ENCODE measurements at regions not wholly inside any gene's neighbourhood (a gene's known extent, or its start where the extent isn't known, plus 50 kb on each side); places are given as distances from the start of the nearest gene placed in this dataset.
A peak's percentile ranks its signal among the peaks of the same experiment; 100 is the strongest.
"Not testable (repeated sequence)": the region's sequence is repeated elsewhere in the genome, so short reads cannot be mapped to it uniquely, and the experiment has no call there.

DNA sequence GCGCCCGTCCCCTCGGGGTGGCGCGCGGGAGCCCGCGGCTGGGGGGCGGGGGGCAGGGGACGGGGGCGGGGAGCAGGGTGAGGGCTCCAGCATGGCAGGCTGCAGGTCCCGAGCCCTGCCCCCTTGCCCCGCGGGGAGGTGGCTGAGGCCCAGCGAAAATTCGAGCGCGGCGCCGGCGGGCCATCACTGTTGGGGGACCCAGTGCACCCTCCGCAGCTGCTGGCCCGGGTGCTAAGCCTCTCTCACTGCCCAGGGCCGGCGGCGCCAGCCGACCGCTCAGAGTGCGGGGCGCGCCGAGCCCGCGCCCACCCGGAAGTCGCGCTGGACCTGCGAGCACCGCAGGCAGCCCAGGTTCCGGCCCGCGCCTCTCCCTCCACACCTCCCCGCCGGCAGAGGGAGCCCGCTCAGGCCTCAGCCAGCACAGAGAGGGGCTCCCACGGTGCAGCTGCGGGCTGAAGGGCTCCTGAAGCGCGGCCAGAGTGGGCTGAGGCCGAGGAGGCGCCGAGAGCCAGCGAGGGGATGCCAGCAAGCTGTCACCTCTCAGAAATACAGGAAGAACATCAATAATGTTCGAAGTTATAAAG is 290.8 kb upstream of the PRSS16 start:
- peak; percentile 64 to 69 for DNase-seq (ENCODE audit: low read depth in 2 of 2)

DNA sequence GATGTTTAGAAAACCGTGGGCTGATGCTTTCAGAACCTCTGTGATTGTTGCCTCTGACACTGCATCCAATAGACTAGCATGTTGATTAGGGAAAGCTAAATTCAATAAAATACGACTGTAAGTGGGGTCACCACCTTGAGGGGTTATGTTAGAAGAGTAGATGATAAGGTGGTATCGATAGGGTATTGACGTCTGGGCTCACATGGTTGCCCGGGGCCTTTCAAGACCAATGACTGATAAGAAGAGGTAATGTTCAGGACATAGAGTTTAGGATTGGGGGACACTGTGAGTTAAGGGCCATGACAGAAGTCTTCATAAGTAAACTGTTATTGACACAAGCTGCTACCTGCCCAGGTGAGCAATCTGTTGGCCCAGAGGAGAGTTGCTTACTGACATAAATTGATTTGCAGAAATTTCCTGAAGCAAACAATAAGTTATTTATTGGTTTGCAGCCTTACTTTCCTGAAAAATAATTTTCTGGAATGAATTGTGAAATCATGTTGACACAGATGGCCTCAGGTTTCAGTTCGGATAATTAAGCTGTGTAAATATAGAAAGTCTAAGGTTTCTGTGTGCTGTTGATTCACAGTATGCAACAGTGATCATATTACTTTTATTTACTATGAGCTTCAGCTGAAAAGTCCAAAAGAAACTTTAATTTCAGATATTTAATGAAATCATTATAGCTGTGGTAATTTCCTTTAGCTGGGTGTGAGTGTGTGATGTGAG is 289.9 kb upstream of the PRSS16 start:
- DNase-seq (ENCODE audit: low read depth in 2 of 2): not testable (repeated sequence)

DNA sequence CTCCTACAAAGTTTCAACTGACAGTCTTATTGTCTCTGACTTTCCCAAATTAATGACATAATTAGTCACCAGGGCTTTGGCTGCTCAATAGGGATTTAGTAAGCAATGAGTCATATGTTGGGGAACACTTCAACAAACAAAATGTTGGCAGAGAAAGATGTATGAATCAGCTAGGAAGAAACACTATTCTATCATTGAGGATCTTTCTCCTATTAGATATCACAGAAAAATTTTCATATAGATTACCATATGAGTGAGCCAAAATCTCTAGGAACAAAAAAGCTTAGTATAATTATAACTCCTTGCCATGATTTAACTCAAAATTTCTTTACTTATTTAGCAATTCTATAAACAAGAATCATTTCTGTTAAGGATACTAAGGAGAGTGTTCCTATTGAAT is 286.3 kb upstream of the PRSS16 start:
- not testable (repeated sequence) for DNase-seq (ENCODE audit: low read depth in 2 of 2)

DNA sequence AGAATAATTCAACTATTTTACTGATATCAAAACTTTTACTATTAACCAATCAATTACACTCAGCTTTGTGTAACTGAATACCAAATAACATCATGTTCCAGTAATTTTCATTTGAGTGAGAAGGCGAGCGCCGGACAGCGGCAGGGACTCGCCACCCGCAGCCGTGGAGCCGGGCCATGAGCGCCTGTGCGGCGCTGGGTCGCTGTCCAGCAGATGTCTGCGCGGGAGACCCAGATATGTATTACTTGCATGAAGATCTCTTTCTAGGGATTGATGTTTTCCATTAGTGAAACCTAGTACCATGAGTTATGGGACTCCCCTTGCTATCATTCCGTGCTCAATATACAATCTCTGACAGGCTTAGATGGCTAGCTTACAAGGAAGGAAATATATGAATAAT is 245.1 kb upstream of the PRSS16 start:
- DNase-seq (ENCODE audit: low read depth in 2 of 2): no peak

DNA sequence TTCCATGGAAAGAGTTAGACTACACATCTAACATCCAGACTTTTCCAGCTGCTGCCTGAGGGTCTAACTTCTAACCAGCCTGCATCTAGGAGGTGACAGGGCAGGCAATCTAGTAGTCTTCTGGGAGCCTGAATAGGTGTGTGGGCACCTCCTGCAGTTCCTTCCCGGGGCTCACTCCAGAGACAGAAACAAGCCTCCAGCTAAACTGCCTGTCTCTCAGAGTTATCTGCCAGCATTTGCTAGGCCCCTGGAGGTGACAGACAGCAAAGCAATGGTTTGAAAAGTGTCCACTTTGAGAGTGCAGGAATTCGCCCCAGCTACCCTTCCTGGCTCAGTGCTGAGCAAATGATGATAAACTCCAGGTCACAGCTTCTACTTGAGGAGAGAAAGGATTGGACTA is 240.5 kb upstream of the PRSS16 start:
- no peak for DNase-seq (ENCODE audit: low read depth in 2 of 2)

DNA sequence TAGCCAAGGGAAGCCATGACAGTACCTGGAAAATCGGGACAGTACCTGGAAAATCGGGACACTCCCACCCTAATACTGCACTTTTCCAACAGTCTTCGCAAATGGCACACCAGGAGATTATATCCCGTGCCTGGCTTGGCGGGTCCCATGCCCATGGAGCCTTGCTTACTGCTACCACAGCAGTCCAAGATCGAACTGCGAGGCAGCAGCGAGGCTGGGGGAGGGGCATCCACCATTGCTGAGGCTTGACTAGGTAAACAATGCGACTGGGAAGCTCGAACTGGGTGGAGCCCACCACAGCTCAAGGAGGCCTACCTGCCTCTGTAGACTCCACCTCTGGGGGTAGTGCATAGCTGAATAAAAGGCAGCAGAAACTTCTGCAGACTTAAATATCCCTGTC is 238.9 kb upstream of the PRSS16 start:
- not testable (repeated sequence) for DNase-seq (ENCODE audit: low read depth in 2 of 2)

DNA sequence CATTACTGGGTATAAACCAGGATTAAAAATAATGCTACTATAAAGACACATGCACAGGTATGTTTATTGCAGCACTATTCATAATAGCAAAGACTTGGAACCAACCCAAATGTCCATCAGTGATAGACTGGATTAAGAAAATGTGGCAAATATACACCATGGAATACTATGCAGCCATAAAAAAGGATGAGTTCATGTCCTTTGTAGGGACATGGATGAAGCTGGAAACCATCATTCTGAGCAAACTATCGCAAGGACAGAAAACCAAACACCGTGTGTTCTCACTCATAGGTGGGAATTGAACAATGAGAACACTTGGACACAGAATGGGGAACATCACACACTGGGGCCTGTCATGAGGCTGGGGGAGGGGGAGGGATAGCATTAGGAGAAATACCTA is 233.4 kb upstream of the PRSS16 start:
- not testable (repeated sequence) for DNase-seq (ENCODE audit: low read depth in 2 of 2)

DNA sequence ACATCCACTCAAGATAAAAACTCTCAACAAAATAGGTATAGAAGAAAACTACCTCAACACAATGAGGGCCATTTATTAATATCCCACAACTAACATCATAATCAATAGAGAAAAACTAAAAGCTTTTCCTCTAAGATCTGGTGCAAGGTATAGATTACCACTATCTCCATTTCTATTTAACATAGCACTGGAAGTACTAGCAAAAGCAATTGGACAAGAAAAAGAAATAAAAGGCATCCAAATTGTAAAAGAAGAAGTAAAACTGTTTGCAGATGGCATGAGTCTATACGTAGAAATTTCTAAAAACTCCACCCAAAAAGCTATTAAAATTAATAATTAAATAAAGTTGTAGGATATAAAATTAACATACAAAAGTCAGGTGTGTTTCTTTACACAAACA is 230.8 kb upstream of the PRSS16 start:
- DNase-seq (ENCODE audit: low read depth in 2 of 2): no peak

DNA sequence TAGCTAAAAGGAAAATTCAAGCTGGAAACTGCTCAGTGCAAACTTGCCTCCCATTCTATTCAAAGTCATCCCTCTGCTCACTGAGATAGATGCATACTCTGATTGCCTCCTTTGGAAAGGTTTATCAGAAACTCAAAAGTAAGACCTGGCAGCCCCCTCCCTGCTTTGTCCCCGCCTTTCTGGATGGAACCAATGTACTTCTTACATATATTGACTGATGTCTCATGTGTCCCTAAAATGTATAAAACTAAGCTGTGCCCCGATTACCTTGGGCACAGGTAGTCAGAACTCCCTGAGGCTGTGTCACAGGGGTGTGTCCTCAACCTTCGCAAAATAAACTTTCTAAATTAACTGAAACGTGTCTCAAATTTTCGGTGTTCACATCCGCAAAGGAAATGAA is 229.1 kb upstream of the PRSS16 start:
- not testable (repeated sequence) for DNase-seq (ENCODE audit: low read depth in 2 of 2)

DNA sequence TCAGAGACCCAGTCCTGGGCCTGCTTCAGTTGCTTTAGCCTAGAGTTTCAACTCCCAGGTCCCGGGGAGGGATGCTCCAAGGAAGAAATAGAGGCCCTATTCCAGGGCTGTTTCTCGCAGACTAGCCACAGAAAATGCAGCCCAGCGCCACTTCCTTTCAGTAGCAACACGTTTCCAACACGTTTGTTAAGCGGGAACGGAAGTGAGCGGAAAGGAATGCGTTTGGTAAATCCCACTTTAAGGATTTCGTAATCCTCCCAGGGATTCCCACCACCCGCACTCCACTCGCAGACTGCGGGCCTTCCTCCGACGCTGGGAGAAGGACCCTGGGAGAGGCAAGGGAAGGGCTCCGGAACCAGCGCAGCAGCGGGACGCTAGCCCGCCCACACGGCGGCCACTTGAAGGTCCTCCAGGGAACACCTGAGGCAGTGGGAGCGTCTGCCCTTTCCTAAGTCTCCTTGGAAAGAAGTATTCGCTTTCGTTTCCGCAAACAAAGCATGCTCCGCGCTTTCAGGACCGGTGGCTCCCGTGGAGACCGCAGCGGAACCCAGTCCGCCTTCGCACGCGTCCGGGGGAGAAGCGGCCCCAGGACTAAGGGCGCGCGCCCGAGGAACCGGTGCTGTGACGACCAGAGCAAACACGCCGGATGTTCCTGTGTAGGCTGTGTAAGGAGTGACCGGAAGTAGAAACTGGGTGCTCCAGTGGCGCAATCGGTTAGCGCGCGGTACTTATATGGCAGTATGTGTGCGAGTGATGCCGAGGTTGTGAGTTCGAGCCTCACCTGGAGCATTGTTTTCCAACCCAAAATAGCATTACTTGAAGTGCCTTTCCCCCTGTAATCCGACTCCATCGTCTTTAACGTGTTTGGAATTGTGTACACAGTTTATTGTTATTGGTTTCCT is 227.6 kb upstream of the PRSS16 start:
- DNase-seq (ENCODE audit: low read depth in 2 of 2): peak; percentile 39 to 52

DNA sequence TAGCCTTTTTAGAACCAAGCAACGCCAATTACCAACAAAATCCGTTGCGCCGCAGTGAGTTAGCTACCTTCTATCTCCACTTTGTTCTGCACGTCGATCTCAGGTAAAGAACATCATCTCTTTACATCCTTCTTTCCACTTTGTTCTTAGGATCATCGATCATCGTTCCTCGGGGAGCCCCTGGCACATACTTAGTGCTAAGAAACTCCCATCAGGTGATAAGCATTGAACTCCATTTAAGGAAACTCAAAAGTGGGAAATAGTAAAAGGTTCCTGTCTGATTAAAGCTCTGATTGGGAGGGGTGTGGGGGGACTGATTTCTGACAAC is 227.0 kb upstream of the PRSS16 start:
- no peak for DNase-seq (ENCODE audit: low read depth in 2 of 2)

DNA sequence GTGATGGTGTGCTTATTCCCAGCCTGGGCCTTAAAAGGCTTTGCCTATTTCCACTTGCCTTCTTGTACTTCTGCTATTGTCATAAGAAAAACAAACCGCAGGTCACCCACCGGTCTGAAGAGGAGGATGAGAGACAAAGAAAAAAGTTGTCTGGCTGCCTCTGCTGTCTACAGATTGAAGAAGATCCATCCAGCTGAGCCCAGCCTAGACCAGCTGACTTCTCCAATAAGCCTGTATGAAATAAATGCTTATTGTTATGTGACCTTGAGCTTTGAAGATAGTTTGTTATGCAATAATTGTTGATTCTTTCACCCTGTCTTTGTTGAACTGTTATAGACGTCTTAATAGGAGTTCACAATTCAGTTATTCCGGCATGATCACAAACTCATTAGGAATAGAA is 223.8 kb upstream of the PRSS16 start:
- DNase-seq (ENCODE audit: low read depth in 2 of 2): no peak

DNA sequence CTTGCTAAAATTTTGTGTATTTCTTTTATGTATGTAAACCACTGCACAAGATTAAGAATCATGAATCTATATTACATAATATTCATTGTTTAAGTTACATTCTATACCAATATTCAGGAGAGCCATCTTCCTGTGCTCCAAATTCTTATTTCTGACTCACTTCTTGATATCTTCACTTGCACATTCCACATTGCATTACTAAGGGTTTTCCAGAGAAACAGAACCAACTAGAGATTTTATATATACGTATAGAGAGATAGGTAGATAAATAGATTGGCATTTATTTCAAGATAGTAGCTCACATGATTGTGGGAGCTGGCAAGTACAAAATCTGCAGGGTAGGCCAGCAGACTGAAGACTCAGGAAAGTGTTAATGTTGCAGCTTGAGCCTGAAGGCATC is 222.2 kb upstream of the PRSS16 start:
- DNase-seq (ENCODE audit: low read depth in 2 of 2): no peak

DNA sequence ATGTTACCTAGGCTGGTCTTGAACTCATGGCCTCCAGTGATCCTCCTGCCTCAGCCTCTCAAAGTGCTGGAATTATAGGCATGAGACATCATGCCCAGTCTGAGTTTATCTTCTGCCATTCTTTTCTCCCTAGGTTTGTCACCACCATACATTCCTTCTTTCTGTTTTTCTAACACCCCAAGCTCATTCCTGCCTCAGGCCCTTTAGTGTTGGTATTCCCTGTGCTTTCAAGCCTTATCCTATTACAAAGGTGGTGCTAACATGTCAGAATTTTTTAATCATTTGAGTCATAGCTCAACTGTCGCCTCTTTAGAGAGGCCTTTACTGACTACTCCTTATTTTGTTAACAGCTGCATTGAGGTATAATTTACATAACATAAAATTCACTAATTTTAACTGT is 221.1 kb upstream of the PRSS16 start:
- no peak for DNase-seq (ENCODE audit: low read depth in 2 of 2)

DNA sequence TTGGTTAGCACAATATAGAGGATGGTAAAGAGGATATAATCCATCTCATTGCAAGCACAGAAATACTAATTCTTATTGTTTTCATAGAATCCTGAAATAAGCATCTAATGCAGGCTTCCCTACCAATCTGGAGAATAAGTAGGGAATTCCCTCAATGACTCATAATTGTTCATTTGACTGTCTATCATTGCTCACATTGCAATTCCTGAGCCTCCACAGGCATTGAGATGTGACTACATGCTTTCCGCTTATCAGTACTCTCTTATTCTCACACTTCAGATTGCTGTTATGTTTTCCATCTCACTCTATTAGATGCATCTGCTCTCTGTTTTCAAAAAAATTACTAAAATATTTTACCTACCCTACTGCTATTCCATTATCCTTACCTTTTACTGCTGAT is 216.2 kb upstream of the PRSS16 start:
- no peak for DNase-seq (ENCODE audit: low read depth in 2 of 2)

DNA sequence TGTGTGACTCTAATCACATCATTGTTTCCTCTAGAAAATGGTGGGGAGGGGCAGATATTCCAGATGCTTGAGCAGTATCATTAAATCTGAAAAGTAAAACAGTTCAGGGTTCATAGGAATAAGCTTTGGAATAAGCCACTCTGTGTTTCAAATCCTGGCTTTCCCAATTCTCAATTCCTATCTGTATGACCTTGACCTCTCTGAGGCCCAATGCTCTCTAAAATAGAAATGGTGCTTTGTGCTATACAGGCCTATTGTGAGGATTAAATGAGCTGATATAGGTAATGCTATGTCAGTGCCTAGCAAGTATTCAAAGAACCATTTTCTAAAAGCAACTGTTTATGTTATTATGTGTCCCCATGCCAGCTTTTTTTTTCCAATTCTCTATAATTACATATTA is 209.0 kb upstream of the PRSS16 start:
- no peak for DNase-seq (ENCODE audit: low read depth in 2 of 2)

DNA sequence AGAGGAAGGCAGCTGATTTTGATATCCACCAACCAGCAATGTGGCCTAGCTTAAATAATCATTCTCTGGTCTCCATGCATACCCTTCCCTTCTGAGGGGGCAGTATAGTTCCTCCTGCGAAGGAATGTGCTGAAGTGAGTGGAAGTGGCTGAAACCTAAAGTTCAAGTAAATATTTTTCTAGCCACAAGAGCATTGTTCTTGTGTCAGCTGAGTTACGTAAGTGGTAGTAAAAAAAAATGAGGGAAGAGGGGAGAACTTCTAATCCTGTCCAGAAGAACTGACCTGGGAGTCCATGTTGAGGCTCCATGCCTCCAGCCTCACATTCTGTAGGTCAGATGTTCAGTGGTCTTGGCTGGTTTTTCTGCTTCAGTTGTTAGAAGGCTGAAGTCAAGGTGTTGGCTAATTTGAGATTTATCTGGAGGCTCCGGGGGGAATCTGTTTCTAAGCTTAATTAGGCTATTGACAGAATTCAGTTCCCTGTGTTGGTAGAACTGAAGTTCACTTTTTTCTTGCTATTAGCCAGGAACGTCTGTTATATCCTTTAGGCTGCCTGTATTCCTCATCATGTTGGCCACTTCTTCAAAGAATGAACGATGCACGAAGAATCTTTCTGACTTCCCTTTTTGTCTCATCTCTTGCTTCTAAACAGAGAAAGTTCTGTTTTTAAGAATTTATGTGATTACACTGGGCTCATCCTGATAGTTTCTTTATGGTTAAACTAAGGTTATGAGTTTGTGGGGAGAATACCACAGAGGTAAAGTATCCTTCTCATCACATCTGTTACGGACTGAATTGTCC is 207.1 kb upstream of the PRSS16 start:
- no peak for DNase-seq (ENCODE audit: low read depth in 2 of 2)

DNA sequence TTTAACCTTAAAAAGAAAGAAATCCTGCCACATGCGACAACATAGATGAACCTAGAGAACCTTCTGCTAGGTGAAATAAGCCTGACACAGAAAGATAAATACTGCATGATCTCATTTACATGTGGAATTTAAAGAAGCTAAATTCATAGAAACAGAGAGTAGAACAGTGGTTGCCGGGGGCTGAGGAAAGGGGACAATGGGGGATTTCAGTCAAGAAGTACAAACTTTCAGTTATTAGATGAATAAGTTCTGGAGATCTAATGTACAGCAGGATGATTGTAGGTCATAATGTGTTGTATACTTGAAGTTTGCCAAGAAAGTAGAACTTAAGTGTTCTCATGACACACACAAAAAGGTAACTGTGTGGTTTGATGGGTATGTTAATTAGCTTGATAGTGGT is 204.3 kb upstream of the PRSS16 start:
- DNase-seq (ENCODE audit: low read depth in 2 of 2): no peak

DNA sequence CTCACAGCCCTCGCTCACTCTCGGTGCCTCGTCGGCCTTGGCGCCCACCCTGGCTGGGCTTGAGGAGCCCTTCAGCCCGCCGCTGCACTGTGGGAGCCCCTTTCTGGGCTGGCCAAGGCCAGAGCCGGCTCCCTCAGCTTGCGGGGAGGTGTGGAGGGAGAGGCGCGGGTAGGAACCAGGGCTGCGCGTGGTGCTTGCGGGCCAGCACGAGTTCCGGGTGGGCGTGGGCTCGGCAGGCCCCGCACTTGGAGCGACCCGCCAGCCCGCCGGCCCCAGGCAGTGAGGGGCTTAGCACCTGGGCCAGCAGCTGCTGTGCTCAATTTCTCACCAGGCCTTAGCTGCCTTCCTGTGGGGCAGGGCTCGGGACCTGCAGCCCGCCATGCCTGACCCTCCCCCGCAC is 202.4 kb upstream of the PRSS16 start:
- not testable (repeated sequence) for DNase-seq (ENCODE audit: low read depth in 2 of 2)

DNA sequence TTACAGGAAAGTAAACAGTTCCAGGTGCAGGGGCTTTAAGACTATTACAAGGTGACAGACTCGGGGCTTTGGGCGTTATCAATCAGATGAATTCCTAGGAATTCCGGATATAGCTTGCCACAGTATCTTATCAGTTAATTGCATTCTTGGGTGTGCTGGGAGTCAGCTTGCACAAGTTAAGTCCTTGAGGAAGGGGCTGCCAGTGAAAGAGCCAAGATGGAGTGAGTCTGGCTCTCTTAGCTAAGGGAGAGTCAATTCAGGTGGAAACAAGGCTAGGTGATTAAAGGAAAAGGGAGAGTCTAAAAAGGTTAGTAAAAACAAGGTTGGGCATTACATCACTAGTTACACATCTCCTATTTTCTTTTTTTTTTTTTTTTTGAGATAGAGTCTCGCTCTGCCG is 199.8 kb upstream of the PRSS16 start:
- DNase-seq (ENCODE audit: low read depth in 2 of 2): not testable (repeated sequence)

DNA sequence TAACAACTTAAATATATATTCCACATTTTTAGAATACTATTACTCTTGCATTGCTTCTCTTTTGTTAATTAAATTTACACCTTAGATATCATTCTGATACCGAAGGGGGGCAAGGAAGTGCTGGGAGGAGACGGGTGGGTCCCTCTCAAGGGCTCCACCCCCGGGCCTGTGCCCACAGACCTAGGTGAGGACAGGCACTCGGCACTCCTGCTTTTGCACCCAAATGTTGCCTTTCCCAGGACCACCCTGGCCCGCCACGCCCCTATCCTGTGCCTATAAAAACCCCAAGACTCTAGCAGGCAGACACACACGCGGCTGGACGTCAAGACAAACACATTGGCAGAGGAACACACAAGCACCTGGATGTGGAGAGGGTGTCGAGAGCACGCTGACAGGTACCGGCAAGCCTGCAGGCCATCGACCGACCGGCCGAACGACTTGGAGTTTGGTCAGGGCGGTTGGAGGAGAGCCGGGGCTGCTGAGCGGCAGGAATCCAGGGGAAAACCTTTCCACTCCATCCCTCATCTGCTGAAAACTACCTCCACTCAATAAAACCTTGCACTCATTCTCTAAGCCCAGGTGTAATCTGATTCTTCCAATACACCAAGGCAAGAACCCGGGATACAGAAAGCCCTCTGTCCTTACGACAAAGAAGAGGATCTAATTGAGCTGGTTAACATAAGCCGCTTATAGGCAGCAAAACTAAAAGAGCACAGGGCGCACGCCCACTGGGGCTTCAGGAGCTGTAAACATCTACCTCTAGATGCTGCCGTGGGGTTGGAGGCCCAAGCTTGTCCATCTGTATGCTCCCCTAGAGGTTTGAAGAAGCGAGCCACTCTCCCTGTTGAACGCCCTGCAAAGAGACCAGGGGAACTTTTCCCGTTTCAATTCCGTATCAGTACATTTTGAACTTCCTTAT is 197.4 kb upstream of the PRSS16 start:
- no peak for DNase-seq (ENCODE audit: low read depth in 2 of 2)
